ENCODE measurements at regions not wholly inside any gene's neighbourhood (a gene's known extent, or its start where the extent isn't known, plus 50 kb on each side); places are given as distances from the start of the nearest gene placed in this dataset.

DNA sequence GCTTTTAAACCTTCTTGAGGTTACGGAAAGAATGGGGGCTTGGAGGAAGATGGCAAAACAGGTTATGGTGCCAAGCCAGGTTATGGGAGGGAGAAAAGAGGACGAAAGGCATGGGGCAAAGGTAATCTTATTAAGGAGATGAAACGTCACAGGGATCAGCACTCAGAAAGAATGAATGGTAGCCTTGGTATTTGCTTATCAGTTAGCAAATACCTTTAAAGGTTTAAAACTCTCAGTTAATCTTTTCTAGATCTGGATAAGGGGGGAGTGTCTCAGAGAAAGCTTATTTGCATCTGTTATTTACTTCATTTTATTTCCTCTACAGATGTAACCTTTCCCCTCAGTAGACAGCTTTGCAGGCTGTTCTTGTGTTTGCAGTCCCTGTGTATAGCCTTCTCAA is 55.5 kb upstream of the EEF1E1 start:
- no peaks in the 10 kb centered on the region for H3K36me3 ChIP-seq (ENCODE audit: control insufficient read depth, insufficient read depth, low read length)
- no peak overlapping the region for H3K4me3 ChIP-seq (ENCODE audit: extremely low read depth, insufficient read depth, low read length, poor library complexity, severe bottlenecking)
- no peak overlapping the region for H3K27ac ChIP-seq (ENCODE audit: low read depth, low read length, severe bottlenecking)
- peaks cover 14% of the 10 kb centered on the region for H3K4me1 ChIP-seq (ENCODE audit: control insufficient read depth, insufficient read depth, low read length, poor library complexity, severe bottlenecking)
- 59 to 71% methylated on average over 3 of the region's 3 CpGs for WGBS, 2 experiments (ENCODE audit: insufficient coverage in 2 of 2)
- no peaks in the 10 kb centered on the region for H3K9me3 ChIP-seq (ENCODE audit: control insufficient read depth, low read length)

DNA sequence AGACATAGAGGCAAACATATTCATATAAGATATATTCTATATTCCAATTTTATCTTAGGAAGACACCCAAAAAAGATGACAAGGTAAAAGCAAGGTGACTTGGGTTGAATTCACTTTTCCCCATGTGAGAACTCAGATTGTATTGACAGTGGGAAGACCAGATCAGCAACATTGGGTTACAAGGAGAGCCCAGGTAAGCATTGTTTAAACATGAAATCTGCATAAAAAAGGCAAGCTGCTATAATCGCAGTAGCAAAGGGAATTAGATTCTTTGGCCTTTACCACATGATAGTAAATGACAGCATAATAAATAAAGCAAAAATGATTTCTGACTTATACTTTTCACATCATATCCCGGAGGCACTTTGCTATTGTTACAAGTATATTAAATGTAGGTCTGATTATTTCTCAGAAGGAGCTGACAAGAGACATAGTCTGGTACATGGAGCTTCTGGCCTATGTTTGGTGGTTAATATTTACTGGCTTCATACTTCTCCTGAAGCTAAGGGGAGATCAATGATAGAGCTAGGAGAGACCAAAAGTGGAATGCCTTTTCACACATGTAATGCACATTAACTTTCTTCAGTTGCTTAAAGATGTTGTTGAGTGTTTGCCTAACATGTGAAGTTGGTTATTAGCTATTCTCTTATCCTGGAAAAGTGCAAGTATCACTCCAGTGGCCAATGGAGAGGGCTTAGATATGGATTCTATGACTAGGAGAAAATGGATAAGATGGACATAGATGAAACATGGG is 53.1 kb upstream of the EEF1E1 start:
- Histone ChIP-seq H3K9me3 (ENCODE audit: control insufficient read depth, low read length) (no peaks in the 10 kb centered on the region), H3K4me1 (ENCODE audit: control insufficient read depth, insufficient read depth, low read length, poor library complexity, severe bottlenecking) (peaks cover 14% of the 10 kb centered on the region)
- no CpG with 5 or more reads among the region's 2 CpGs for WGBS, 2 experiments (ENCODE audit: insufficient coverage in 2 of 2)

More for the DNA sequence above, 53.1 kb upstream of the EEF1E1 start:
- Histone ChIP-seq H3K27ac (ENCODE audit: low read depth, low read length, severe bottlenecking) (no peak overlapping the region), H3K4me3 (ENCODE audit: extremely low read depth, insufficient read depth, low read length, poor library complexity, severe bottlenecking) (no peak overlapping the region), H3K36me3 (ENCODE audit: control insufficient read depth, insufficient read depth, low read length) (no peaks in the 10 kb centered on the region)
